ENCODE measurements at regions not wholly inside any gene's neighbourhood (a gene's known extent, or its start where the extent isn't known, plus 50 kb on each side); places are given as distances from the start of the nearest gene placed in this dataset.

DNA sequence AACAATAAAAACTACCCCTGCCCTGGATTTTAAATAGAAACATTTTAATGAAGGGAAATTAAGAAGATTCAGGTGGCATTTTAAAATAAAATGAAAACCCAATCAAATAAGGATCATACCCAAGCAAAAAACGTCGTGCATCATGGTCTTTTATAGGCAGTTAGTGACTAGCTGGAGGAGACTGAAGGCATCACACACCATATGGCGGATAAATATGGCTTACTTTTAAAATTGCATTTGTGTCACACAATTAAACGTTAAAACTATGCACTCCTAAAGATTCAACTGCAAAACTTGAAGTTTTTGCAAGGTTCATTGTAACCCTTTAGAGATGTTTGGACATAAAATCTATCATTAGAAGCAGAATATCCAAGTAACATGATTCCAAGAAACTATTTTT, 200.1 kb upstream of the NRG3 start:
- TF ChIP-seq, protein P1, sequence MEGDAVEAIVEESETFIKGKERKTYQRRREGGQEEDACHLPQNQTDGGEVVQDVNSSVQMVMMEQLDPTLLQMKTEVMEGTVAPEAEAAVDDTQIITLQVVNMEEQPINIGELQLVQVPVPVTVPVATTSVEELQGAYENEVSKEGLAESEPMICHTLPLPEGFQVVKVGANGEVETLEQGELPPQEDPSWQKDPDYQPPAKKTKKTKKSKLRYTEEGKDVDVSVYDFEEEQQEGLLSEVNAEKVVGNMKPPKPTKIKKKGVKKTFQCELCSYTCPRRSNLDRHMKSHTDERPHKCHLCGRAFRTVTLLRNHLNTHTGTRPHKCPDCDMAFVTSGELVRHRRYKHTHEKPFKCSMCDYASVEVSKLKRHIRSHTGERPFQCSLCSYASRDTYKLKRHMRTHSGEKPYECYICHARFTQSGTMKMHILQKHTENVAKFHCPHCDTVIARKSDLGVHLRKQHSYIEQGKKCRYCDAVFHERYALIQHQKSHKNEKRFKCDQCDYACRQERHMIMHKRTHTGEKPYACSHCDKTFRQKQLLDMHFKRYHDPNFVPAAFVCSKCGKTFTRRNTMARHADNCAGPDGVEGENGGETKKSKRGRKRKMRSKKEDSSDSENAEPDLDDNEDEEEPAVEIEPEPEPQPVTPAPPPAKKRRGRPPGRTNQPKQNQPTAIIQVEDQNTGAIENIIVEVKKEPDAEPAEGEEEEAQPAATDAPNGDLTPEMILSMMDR (IDR thresholded peaks at IDR 0.05; ENCODE audit: unreplicated experiment), result no peak
- no peaks in the 10 kb centered on the region for H3K4me1 Mint-ChIP-seq (ENCODE audit: unreplicated experiment)
- DNase-seq (ENCODE audit: low spot score), result no peak
- no peak overlapping the region for H3K27ac Mint-ChIP-seq (ENCODE audit: unreplicated experiment)
- no peak overlapping the region for H3K4me3 Mint-ChIP-seq (ENCODE audit: unreplicated experiment)
- H3K36me3 Mint-ChIP-seq (ENCODE audit: low read depth, unreplicated experiment), result no peaks in the 10 kb centered on the region
- no peaks in the 10 kb centered on the region for H3K27me3 Mint-ChIP-seq (ENCODE audit: unreplicated experiment)
- no peaks in the 10 kb centered on the region for H3K9me3 Mint-ChIP-seq (ENCODE audit: unreplicated experiment)

DNA sequence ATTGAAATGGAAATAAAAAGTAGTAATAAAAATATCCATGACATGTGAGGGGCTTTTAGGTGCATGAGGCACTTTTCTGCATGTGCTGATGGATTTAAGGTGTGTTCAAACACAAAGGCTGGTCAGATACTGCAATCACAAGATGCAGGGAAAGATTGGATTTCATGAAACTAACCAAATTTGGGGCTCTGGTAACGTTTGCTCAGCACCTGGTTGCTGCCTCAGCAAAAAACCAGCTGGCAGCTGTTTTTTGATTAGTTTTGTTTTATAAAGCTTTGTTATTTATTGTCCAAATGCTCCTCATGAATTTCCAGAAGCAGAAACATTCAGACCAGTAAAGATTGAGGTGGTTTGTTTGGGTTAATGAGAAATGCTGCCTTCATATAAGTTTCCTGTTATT, 195.7 kb upstream of the NRG3 start:
- Mint-ChIP-seq H3K4me3 (ENCODE audit: unreplicated experiment) (no peak overlapping the region), H3K4me1 (ENCODE audit: unreplicated experiment) (no peaks in the 10 kb centered on the region), H3K36me3 (ENCODE audit: low read depth, unreplicated experiment) (no peaks in the 10 kb centered on the region), H3K27me3 (ENCODE audit: unreplicated experiment) (no peaks in the 10 kb centered on the region), H3K27ac (ENCODE audit: unreplicated experiment) (no peak overlapping the region), H3K9me3 (ENCODE audit: unreplicated experiment) (no peaks in the 10 kb centered on the region)
- DNase-seq (ENCODE audit: low spot score), result no peak
- TF ChIP-seq, protein P1 (IDR thresholded peaks at IDR 0.05; ENCODE audit: unreplicated experiment), result no peak

DNA sequence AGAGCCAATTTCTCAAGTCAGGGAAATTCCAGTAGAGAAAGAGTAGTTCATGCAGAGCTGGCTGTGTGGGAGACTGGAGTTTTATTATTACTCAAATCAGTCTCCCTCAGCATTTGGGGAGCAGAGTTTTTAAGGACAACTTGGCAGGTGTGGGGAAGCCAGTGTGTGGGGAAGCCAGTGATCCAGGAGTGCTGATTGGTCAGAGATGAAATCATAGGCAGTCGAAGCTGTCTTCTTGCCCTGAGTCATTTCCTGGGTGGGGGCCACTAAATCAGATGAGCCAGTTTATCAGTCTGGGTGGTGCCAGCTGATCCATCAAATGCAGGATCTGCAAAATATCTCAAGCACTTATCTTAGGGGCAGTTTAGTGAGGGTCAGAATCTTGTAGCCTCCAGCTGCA, 194.6 kb upstream of the NRG3 start:
- DNase-seq (ENCODE audit: low spot score), result no peak
- no peak overlapping the region for H3K27ac Mint-ChIP-seq (ENCODE audit: unreplicated experiment)
- H3K4me1 Mint-ChIP-seq (ENCODE audit: unreplicated experiment), result no peaks in the 10 kb centered on the region
- H3K9me3 Mint-ChIP-seq (ENCODE audit: unreplicated experiment), result no peaks in the 10 kb centered on the region
- no peaks in the 10 kb centered on the region for H3K27me3 Mint-ChIP-seq (ENCODE audit: unreplicated experiment)
- no peaks in the 10 kb centered on the region for H3K36me3 Mint-ChIP-seq (ENCODE audit: low read depth, unreplicated experiment)
- TF ChIP-seq, protein P1 (IDR thresholded peaks at IDR 0.05; ENCODE audit: unreplicated experiment), result no peak
- H3K4me3 Mint-ChIP-seq (ENCODE audit: unreplicated experiment), result no peak overlapping the region

DNA sequence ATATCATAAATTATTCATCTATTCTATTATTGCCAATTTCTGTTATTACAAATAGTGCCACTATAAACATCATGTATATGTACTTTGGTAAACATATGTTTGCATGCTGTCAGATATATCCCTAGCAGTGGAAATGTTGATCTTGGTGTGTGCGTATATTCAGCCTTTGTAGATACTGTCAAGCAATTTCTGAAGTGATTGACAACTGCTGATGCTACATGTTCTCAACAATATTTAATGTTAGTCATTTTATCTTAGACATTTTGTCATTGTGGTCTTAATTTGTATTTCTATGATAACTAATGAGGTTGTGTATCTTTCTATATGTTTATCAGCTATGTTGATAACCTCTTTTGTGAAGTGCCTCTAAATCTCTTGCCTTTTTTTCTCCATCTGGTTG, 186.5 kb upstream of the NRG3 start:
- Mint-ChIP-seq H3K27ac (ENCODE audit: unreplicated experiment) (no peak overlapping the region), H3K27me3 (ENCODE audit: unreplicated experiment) (no peaks in the 10 kb centered on the region), H3K9me3 (ENCODE audit: unreplicated experiment) (no peaks in the 10 kb centered on the region), H3K36me3 (ENCODE audit: low read depth, unreplicated experiment) (no peaks in the 10 kb centered on the region), H3K4me1 (ENCODE audit: unreplicated experiment) (no peaks in the 10 kb centered on the region), H3K4me3 (ENCODE audit: unreplicated experiment) (no peak overlapping the region)
- DNase-seq (ENCODE audit: low spot score), result no peak
- TF ChIP-seq, protein P1 (IDR thresholded peaks at IDR 0.05; ENCODE audit: unreplicated experiment), result no peak

DNA sequence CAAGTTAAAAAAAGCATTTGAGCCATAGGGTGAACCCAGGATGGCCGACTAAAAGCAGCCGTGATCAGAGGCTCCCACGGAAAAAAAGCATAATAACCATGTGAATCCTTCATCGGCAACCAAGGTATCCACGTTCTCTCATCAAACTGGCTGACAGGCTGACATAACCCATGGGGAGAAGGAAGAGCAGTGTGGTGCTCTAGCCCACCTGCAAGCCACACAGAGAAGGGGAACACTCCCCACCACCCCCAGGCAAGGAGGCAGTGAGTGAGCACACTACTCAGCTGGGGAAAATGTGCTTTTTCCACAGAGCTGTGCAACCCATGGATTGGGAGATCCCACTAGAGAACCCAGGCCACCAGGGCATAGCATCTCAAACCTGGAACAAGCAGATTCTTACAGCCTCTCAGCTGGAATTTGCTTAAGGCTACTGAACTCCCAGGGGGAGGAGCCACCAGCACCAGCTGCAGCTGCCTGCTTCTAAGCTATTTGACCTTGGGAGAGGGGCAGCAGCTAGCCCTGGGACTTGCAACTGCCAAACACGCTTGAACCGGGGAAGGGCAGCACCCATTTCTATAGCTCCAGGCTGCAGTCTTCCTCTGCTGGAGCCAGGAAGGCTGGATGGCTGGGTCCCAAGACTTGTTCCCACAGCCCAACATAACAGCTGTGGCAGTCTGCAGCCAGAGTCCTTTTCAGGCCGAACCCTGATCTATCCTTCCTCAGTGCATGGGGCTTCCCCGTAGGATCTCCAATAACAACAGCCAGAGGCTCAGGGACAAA, 178.2 kb upstream of the NRG3 start:
- no peak for DNase-seq (ENCODE audit: low spot score)
- TF ChIP-seq, protein P1 (IDR thresholded peaks at IDR 0.05; ENCODE audit: unreplicated experiment), result no peak
- H3K27ac Mint-ChIP-seq (ENCODE audit: unreplicated experiment), result no peak overlapping the region
- H3K9me3 Mint-ChIP-seq (ENCODE audit: unreplicated experiment), result no peaks in the 10 kb centered on the region
- H3K4me3 Mint-ChIP-seq (ENCODE audit: unreplicated experiment), result no peak overlapping the region
- H3K36me3 Mint-ChIP-seq (ENCODE audit: low read depth, unreplicated experiment), result no peaks in the 10 kb centered on the region
- no peaks in the 10 kb centered on the region for H3K4me1 Mint-ChIP-seq (ENCODE audit: unreplicated experiment)
- no peaks in the 10 kb centered on the region for H3K27me3 Mint-ChIP-seq (ENCODE audit: unreplicated experiment)
